H1 (cell line): ENCODE measurements at regions not wholly inside any gene's neighbourhood (a gene's known extent, or its start where the extent isn't known, plus 50 kb on each side); places are given as distances from the start of the nearest gene placed in this dataset.

Source experiments
- ATF3 ChIP-seq: IDR thresholded peaks from 2 replicates; pipeline ENCODE4 v1.6.1; 2011; ENCODE audit warnings: low read depth, mild to moderate bottlenecking, low read length; ENCODE audit not compliant: insufficient read depth
- CTCF ChIP-seq, 3 experiments: IDR thresholded peaks; 1 replicate in 2 of 3; 2 replicates in 1 of 3; pipeline versions ENCODE4 v1.5.1 to v1.6.1; 2011; ENCODE audit warnings: low read length in 3 of 3, mild to moderate bottlenecking in 3 of 3, inconsistent platforms in 2 of 3, low read depth in 1 of 3, moderate library complexity in 1 of 3; ENCODE audit not compliant: insufficient read depth in 1 of 3; ENCODE audit errors: control extremely low read depth in 1 of 3
- EP300 ChIP-seq, 2 experiments: IDR thresholded peaks; 1 replicate in 1 of 2; 2 replicates in 1 of 2; pipeline ENCODE4 v1.6.1; 2011 to 2012; ENCODE audit warnings: low read depth in 2 of 2, low read length in 2 of 2, mild to moderate bottlenecking in 2 of 2, borderline replicate concordance in 1 of 2, inconsistent platforms in 1 of 2, moderate library complexity in 1 of 2
- RAD21 ChIP-seq, 2 experiments: IDR thresholded peaks in 1 of 2; conservative IDR thresholded peaks in 1 of 2; 2 replicates each; pipeline ENCODE4 v1.6.1; 2011; ENCODE audit warnings: low read depth in 2 of 2, low read length in 2 of 2, improper control_type of control experiment in 1 of 2, inconsistent platforms in 1 of 2, mild to moderate bottlenecking in 1 of 2, moderate library complexity in 1 of 2
- SAP30 ChIP-seq: fragments of 300-600 bp; sonication (generic); IDR thresholded peaks from 2 replicates; pipeline ENCODE4 v1.7.1; 2012; ENCODE audit warnings: low read length, moderate library complexity, mild to moderate bottlenecking, inconsistent platforms; ENCODE audit not compliant: insufficient read depth, insufficient replicate concordance
- SP2 ChIP-seq: IDR thresholded peaks from 2 replicates; pipeline ENCODE4 v1.6.1; 2012; ENCODE audit warnings: mild to moderate bottlenecking, low read length, inconsistent platforms

GRCh38 chr7:26007510-26007909 is 144.5 kb upstream of the NFE2L3 start:
- TF ChIP-seq SP2 (no peak), SAP30 (no peak), CTCF (IDR thresholded peaks at IDR 0.05; ENCODE audit: control extremely low read depth in 1 of 3, insufficient read depth in 1 of 3, low read depth in 1 of 3, low read length in 3 of 3) (no peak), RAD21 (IDR thresholded peaks at IDR 0.05 in 1 of 2, conservative IDR thresholded peaks at IDR 0.05 in 1 of 2; ENCODE audit: low read depth in 2 of 2, low read length in 2 of 2) (no peak), ATF3 (no peak), EP300 (IDR thresholded peaks at IDR 0.05; ENCODE audit: borderline replicate concordance in 1 of 2, low read depth in 2 of 2, low read length in 2 of 2) (no peak)
